ENCODE measurements at regions not wholly inside any gene's neighbourhood (a gene's known extent, or its start where the extent isn't known, plus 50 kb on each side); places are given as distances from the start of the nearest gene placed in this dataset.

DNA sequence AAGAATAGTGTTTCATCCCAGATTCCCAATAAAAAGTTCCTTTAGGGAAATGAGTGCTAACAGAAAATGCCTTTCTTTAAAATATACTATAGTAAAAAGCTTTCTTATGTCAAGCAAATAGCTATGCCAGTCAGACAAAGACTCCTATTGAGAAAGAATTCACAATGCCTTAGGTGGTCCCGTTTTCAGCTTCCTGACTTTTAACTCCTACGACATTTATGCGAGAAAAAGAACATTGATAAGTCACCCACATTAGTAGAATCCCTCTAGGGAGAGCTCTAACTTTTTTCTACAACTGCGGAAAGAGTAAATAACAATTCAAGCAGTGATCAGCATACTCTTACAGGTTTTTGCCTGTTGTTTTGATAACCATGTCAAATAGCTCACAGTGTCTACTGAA lies 750.8 kb upstream of the ACVR2A start:
- H3K4me3 ChIP-seq (ENCODE audit: low read depth, low read length) = no peak overlapping the region
- DNase-seq (ENCODE audit: low read depth) = no peak

DNA sequence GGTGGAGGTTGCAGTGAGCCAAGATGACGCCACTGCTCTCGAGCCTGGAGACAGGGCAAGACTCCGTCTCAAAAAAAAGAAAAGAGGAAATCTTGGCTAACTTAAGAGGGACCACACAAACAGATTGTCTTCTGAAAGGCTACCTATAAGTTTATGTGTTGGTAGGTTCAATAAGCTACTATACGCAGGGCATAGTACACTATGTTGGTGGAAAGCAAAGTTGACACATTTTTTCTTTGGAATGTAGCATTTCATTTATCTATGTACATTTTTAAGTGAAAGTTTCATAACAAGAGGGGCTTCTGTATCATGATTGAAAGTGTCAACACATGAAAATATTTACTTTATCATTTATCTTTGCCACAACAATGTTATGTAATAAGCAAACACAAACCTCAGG lies 752.6 kb upstream of the ACVR2A start:
- H3K4me3 ChIP-seq (ENCODE audit: low read depth, low read length) = no peak overlapping the region

DNA sequence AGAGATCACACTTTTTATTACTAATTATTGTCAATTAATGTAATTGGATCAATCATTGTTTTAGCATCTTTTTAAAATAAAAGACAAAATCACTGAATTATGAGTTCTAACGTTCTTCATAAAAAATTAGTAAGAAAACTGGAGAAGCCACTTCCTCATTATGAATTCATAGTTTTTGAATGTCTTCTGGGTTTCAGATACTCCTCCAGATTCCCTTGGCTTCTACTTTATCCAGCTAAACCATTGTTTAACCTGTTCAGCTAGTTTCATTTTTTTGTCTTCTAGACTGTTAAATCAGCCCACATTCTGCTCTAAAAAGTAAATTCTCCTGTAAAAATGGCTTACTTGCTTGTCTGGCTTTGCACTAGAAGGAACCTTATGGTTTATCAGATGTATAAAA lies 753.4 kb upstream of the ACVR2A start:
- DNase-seq (ENCODE audit: low read depth) = no peak
- H3K4me3 ChIP-seq (ENCODE audit: low read depth, low read length) = no peak overlapping the region

More for the DNA sequence above, 752.6 kb upstream of the ACVR2A start:
- no peak for DNase-seq (ENCODE audit: low read depth)

DNA sequence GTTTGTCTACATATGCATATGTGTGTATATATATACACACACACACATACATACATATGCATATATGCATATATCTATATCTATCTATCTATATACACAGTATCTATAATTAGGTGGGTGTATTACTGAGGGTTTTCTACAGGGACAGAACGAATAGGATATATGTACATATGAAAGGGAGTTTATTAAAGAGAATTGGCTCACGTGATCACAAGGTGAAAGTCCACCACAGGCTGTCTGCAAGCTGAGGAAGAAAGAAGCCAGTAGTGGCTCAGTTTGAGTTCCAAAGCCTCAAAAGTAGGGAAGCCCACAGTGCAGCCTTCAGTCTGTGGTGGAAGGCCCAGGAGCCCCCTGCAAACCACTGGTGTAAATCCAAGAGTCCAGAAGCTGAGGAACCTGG lies 756.0 kb upstream of the ACVR2A start:
- DNase-seq (ENCODE audit: low read depth) = no peak
- no peak overlapping the region for H3K4me3 ChIP-seq (ENCODE audit: low read depth, low read length)

DNA sequence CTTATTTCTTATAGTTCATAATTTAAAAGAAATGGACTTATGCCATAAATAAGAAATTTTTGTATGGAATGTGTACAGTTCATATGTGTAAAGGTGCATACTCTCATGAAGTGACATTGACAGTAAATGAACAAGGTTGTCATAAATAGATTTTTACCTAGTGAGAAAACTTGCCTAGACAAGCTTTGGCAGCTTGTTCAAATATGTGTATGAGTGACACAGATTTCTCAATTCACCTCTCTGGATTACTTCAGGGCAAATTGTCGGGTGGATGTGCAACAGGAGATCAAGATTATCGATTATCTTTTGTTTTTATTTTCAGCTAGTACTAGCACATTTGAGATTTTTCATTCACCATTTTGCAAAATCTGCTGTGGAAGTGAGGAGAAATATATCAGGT lies 758.1 kb upstream of the ACVR2A start:
- DNase-seq (ENCODE audit: low read depth) = no peak
- H3K4me3 ChIP-seq (ENCODE audit: low read depth, low read length) = no peak overlapping the region

DNA sequence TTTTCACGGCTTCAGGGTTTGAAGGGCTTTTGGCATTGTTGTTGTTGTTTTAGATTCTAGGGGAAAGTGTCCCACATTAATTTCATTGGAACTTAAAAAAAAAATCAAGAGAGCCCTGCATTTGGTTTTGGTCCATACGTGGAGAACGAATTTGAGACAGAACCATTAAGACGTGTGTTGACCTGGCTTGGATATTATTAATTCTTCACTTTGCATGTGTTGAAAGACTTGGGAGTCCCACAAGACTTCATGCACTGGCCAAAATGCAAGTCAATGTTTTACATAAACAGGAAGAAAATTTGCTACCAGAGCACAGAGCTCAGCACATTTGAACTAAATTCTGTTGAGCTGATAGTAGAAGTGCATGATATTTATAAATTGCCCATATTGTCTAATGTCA lies 761.2 kb upstream of the ACVR2A start:
- no peak overlapping the region for H3K4me3 ChIP-seq (ENCODE audit: low read depth, low read length)
- DNase-seq (ENCODE audit: low read depth) = no peak

DNA sequence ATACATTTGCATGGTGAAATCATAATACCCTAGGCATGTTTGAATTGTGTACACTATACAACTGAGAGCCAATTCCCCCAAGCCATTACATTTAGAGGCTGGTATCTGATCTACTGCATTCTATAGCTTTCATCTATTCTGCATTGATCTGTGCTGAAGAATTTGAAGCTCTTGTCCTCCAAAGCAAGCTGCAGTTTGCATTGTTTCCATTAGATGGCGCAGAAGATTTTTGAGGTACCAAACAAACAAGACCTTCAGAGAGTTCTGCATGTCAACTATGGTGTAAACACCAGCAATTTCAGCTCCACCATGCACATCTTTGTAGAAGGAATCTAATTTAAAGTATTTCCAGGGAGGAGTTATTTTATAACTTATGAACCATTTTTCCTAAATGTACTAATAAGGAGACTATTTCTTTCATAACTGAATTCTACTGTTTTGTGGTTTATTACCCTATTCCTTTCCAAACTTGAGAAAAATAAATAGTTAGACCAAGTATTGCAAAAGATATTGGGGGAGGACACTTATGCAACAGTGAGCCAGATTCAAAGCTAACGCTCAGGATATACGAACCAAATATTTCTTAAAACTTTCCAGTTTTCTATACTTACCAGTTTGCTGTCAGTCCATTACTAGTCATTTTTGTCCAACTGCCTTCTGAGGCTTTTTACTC lies 761.8 kb upstream of the ACVR2A start:
- no peak overlapping the region for H3K4me3 ChIP-seq (ENCODE audit: low read depth, low read length)
- peak; percentile 4 for DNase-seq (ENCODE audit: low read depth)

DNA sequence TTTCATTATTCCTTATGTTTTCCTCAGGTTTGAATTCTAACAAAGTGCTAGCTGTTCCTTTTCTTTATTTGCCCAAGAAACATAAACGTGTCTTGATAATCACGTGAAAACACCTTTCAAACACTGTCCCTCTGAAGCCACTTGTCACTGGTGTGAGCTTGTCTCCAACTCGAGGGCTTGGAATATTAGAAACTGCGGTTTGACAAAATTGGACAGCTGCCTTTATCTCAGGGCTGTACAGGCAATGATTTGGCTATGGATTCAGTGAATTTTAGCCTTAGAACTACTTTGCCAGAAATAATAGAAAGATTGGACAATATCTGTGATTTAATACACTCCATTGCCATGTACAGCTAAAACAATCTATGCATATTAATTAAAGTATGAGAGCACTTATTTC lies 763.0 kb upstream of the ACVR2A start:
- no peak overlapping the region for H3K4me3 ChIP-seq (ENCODE audit: low read depth, low read length)
- no peak for DNase-seq (ENCODE audit: low read depth)

DNA sequence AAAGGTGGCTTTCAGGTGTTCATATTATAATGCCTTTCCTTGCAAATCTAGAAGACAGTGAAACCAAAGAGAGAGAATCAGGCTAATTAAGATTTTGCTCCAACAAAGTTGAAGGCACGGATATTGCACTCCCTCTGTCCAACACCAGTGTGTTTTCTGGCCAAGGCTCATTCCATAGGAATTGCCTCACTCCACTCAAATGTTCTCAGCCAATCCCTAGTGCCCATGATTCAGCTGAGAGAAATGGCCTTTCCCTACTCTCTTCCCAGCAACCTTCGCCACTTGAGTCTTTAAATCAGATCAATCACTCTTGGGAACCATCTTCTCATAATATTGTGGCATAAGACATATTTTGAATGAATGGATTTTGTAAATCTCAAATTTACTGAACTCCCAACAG lies 768.2 kb upstream of the ACVR2A start:
- no peak overlapping the region for H3K4me3 ChIP-seq (ENCODE audit: low read depth, low read length)
- peak; percentile 4 for DNase-seq (ENCODE audit: low read depth)

DNA sequence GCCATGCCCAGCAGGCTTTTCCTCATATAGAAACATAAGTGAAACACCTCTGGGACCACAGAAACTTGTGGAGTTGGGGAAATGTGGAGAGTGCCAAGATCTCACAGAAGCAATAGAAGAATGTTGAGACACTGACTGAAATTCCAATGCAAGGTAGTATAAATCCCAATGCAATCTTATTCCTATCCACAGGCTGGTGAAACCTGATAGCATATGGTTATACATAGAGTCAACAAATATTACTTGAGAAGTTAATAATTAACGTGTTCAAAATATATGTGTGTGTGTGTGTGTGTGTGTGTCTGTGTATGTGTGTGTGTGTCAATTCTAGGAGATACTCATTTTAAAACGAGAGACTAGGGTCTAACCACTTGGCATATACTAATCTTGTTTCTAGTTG lies 776.8 kb upstream of the ACVR2A start:
- no peak overlapping the region for H3K4me3 ChIP-seq (ENCODE audit: low read depth, low read length)
- no peak for DNase-seq (ENCODE audit: low read depth)

DNA sequence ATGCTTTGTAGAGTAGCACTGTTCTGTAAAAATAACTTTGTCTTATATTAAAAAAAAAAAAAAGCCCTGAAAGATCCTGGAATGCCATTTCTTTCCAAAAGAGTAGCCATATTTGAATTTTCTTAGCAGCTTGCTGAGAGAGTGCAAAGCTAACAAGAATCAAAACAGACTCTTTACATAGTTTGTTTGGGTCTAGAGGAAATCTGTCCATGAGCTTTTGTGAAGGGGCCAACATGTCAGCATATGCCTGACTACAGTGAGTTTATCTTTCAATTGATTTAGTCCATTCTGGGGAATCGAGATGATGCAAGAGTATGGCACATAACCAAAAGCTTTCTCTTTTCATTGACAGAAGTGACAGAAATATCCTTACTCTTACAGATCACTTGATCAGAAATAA lies 777.7 kb upstream of the ACVR2A start:
- DNase-seq (ENCODE audit: low read depth) = no peak
- no peak overlapping the region for H3K4me3 ChIP-seq (ENCODE audit: low read depth, low read length)

DNA sequence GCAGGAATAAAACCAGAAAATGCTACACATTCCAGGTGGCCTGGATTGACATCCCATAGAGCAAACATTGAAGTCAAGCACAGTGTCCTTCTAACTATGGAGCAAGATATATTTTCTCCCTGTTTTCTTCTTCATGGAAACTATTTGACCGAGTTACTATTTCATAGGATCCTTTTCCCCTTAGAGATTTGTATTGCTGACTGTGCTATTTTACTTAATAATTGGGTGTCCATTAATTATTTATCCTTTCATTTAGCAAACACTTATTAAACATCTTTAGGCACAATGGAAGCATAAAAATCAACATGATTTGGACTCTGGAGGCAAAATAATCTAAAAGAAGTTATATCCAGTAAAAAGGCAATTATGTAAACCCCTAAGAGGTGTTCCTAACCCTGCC lies 782.8 kb upstream of the ACVR2A start:
- no peak overlapping the region for H3K4me3 ChIP-seq (ENCODE audit: low read depth, low read length)
- no peak for DNase-seq (ENCODE audit: low read depth)

DNA sequence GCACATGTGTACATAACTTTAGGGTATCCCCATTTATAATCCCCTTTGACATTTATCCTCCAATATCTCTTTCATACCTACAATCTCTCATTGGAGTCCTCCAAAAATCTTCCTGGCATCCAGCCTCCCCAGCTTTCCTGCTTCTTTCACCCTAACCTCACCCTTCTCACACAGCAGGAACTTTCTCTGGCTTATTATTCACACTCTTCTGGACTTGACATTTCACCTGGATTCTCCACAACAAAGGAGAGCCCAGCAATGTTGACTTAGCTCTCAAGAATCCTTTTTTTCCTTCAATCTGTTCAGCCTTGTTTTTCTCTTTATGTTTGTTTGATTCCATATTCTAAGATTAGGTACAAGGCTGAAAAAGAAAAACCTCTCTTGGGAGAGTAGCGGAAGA lies 783.6 kb upstream of the ACVR2A start:
- no peak overlapping the region for H3K4me3 ChIP-seq (ENCODE audit: low read depth, low read length)
- DNase-seq (ENCODE audit: low read depth) = no peak

DNA sequence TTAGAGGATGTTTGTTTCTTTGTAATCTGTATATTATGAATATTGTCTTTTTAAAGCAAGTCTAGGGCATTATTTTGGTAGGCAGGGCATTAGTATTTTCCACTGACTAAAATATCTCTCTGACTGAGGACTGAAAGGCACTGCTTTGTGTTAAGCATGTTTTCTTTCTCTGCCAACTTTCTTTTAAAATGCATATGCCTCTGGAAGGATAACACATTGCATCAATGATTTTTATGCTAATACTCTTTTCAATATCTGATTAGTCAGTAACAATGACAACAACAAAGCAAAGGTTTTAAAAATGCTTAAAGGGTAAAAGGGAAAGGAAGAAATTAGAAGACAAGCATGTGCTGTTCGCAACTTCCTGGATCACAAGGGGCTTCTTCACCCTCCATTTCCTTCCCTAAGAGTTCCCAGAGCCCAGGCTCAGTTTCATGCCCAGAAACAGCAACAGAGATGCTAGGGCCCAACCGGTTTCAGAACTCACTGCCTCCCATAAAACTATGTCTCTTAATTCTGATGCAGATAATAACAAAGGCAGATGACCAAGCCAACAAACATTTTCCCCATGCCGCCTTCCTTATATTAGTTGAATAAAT lies 786.8 kb upstream of the ACVR2A start:
- DNase-seq (ENCODE audit: low read depth) = no peak
- H3K4me3 ChIP-seq (ENCODE audit: low read depth, low read length) = no peak overlapping the region

DNA sequence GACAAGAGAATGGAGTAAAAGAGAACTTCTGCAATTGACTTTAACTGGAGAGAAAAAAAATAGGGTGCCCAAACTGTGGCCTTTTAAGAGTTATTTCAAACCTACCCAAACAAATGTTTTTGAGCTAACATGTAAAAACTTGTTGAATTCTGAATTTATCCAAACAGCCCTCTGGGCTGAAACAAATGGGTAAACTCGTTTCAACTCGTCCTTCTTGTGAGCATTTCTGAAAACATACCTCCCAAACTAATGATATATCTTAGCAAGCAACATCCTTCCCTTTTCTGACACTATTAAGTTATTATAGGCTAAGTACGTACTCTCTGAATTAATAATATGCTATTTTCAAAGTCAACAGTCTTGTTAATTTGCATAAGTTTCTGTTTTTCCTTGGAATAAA lies 793.0 kb upstream of the ACVR2A start:
- no peak for DNase-seq (ENCODE audit: low read depth)
- no peak overlapping the region for H3K4me3 ChIP-seq (ENCODE audit: low read depth, low read length)

DNA sequence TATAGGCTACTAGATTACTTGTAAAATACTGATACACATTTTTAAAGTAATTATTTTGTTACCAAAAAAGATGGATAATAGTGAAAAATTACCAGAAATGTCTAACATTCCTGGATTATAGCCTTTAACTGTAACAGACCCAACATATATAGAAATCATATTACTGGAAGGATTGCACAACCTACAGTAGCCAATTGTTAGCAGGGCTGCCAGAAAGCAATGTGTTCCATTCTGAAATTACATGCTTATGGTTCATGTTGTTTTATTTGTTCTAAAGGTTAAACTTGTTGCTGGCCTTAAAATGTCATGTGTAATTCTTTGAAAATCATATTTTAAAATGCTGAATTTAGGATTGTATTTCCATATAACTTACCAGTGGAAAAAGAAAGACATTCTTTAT lies 793.6 kb upstream of the ACVR2A start:
- DNase-seq (ENCODE audit: low read depth) = no peak
- no peak overlapping the region for H3K4me3 ChIP-seq (ENCODE audit: low read depth, low read length)

DNA sequence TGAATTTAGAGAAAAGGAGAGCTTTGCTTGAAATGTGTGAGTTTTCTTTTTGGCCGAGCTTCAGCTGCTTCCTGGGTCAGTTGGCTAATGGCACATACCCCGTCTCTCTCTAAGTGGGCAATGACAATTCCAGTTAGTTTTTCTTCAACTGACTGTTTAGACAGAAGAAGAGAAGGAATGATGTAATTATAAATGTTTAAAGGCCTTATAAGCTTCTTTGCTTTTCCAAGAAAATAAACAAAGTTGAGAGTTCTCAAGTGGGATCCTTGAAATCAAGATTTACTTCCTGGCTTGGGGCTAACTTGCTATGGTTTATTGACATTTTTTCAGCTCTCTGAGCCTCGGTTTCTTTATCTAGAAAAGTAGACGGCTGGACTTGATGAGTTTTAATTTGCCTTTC lies 794.9 kb upstream of the ACVR2A start:
- no peak overlapping the region for H3K4me3 ChIP-seq (ENCODE audit: low read depth, low read length)
- no peak for DNase-seq (ENCODE audit: low read depth)

DNA sequence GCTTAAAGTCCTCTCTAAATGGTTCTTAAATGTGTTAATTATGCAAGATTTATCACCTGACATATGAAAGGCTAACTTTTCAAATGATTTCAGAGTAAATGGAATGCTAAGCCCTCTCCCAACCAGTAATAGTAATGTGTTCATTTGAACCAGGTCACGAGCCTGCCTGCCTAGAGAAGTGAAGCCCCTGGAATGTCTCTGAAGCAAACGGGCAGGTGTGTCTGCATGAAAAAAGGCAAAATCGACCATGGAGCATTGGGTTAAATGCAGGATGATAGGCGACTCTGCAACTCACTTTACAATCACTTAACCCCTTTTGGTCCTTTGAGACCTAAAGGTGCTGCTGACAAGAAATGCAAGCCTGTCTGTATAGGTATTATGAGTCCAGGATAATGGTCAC lies 798.4 kb upstream of the ACVR2A start:
- no peak overlapping the region for H3K4me3 ChIP-seq (ENCODE audit: low read depth, low read length)
- no peak for DNase-seq (ENCODE audit: low read depth)

DNA sequence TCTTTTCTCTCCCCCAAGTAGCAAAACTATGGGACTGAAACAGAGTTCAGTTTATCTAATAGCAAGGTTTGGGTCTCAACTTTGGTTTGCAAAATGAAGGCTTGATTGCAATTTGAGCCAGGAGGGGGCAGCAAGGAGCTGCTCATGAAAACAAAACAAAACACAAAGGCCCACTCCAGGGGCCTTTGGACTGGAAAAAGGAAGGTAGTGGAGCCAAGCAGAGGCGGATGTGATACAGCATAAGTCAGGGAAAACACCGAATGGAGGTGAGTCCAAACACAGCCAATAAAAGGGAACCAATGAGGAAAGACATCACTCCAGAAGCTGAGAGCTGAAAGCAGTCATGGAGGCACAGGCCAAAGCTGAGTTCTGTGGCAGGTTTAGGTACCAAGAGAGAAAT lies 799.7 kb upstream of the ACVR2A start:
- no peak overlapping the region for H3K4me3 ChIP-seq (ENCODE audit: low read depth, low read length)
- DNase-seq (ENCODE audit: low read depth) = no peak

DNA sequence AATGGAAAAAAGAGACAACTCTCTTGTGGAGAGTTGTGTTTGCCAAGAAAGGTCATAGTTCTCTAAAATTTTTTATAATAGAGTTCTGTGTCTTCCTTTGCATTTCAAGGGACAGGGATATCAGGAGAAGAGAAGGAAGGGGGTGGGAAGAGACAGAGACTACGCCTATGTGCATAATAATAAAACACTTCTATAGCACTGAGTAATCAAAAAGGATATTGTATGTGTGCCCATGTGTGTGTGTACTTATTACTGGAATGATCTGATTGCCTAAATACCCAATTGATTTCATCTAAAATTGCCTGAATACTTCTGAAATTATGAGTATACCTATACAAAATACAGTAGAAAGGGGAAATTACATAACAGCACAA lies 803.7 kb upstream of the ACVR2A start:
- no peak for DNase-seq (ENCODE audit: low read depth)
- H3K4me3 ChIP-seq (ENCODE audit: low read depth, low read length) = no peak overlapping the region

DNA sequence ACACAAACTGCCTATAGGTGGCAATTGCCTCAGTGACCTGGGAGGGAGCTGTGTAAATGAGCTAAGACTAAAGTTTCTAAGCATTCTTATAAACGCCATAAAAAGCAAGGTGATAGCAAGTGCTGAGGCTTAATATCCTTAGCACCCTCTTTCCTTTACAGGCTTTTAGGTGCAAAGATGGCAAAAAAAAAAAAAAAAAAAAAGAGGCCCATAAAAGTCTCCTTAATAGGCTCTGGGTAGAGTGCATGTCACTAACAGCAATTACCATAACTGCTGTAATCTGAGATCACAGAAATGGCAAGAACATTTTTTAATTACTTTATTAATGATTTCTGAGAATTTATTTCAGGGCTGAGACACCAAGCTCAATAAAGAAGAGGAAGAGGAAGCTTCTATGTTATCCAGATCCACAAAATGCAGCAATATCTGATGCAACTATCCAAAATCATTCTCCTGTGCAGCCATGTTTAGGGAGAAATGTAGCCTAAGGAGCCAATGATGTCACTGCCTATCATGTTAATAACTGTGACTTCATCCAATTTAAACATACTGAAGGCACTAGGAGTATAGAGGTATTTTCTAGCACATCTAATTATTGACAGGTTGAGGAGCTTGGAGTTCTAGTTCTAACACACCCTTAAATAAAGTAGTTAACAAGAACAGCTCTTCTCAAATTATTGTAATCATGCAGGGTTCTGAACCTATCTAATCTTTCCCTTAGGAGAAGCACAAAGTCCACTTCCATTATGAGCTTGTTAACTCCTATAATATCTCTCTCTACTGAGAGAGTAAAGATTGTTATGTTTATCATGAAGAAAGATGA lies 804.3 kb upstream of the ACVR2A start:
- DNase-seq (ENCODE audit: low read depth) = no peak
- no peak overlapping the region for H3K4me3 ChIP-seq (ENCODE audit: low read depth, low read length)

Data from skeletal muscle cell (primary cell).